Smooth muscle cell (in vitro differentiated cells): ENCODE measurements at regions not wholly inside any gene's neighbourhood (a gene's known extent, or its start where the extent isn't known, plus 50 kb on each side); places are given as distances from the start of the nearest gene placed in this dataset.
"Not testable (repeated sequence)": the region's sequence is repeated elsewhere in the genome, so short reads cannot be mapped to it uniquely, and the experiment has no call there.

Source experiments
- DNase-seq: peaks from one replicate; lab custom pipeline; 2025; ENCODE audit not compliant: unreplicated experiment; lab: John Stamatoyannopoulos, UW
- H2AFZ ChIP-seq: fragments of 200-600 bp; sonication (generic); 2 replicates; pipeline ENCODE4 v1.6.0; 2016; ENCODE audit warnings: antibody characterized with exemption, low read depth, mild to moderate bottlenecking
- H3F3A ChIP-seq: fragments of 200-600 bp; sonication (generic); 2 replicates; pipeline ENCODE4 v1.6.0; 2017; ENCODE audit warnings: antibody characterized with exemption, low read depth
- H3K27ac ChIP-seq: fragments of 200-600 bp; sonication (generic); 2 replicates; pipeline ENCODE4 v1.5.1; 2016; ENCODE audit warnings: low read depth, mild to moderate bottlenecking
- H3K27me3 ChIP-seq: fragments of 200-600 bp; sonication (generic); 2 replicates; pipeline ENCODE4 v1.6.1; 2016; ENCODE audit warnings: low read depth, mild to moderate bottlenecking
- H3K36me3 ChIP-seq: fragments of 200-600 bp; sonication (generic); 2 replicates; pipeline ENCODE4 v1.5.1; 2016; ENCODE audit warnings: low read depth
- H3K4me1 ChIP-seq: fragments of 200-600 bp; sonication (generic); 2 replicates; pipeline ENCODE4 v1.5.1; 2016; ENCODE audit warnings: low read depth
- H3K4me2 ChIP-seq: fragments of 200-600 bp; sonication (generic); 2 replicates; pipeline ENCODE4 v1.6.0; 2016; ENCODE audit warnings: mild to moderate bottlenecking
- H3K4me3 ChIP-seq: fragments of 200-600 bp; sonication (generic); 2 replicates; pipeline ENCODE4 v1.5.1; 2016; ENCODE audit warnings: mild to moderate bottlenecking
- H3K79me2 ChIP-seq: fragments of 200-600 bp; sonication (generic); 2 replicates; pipeline ENCODE4 v1.6.0; 2016; ENCODE audit warnings: low read depth, mild to moderate bottlenecking
- H3K9ac ChIP-seq: fragments of 200-600 bp; sonication (generic); 2 replicates; pipeline ENCODE4 v1.6.0; 2016; ENCODE audit warnings: low read depth
- H3K9me3 ChIP-seq: fragments of 200-600 bp; sonication (generic); replicated peaks from 2 replicates; pipeline ENCODE4 v1.5.1; 2016; ENCODE audit warnings: low read depth
- H4K20me1 ChIP-seq: fragments of 200-600 bp; sonication (generic); 2 replicates; pipeline ENCODE4 v1.6.0; 2016; ENCODE audit warnings: low read depth
- CTCF ChIP-seq: fragments of 200-600 bp; sonication (generic); IDR thresholded peaks from 2 replicates; pipeline ENCODE4 v1.5.1; 2017; ENCODE audit warnings: borderline replicate concordance, mild to moderate bottlenecking, antibody characterized with exemption; ENCODE audit not compliant: insufficient read depth, poor library complexity, severe bottlenecking
- WGBS: methylation state at CpG from one replicate; pipeline ENCODE4 v1.1.7; 2016; ENCODE audit warnings: low lambda C conversion rate; 5-methylcytosine and 5-hydroxymethylcytosine counted together

- Histone ChIP-seq H3K9me3 (no peaks in the 10 kb centered on the region), H4K20me1 (no peaks in the 10 kb centered on the region), H3K9ac (no peak overlapping the region), H3K4me3 (no peak overlapping the region), H3K4me2 (no peak overlapping the region), H3K27me3 (peaks cover 6% of the 10 kb centered on the region), H3K4me1 (no peaks in the 10 kb centered on the region), H3F3A (no peaks in the 10 kb centered on the region), H3K27ac (no peak overlapping the region), H3K79me2 (no peaks in the 10 kb centered on the region), H2AFZ (no peak overlapping the region), H3K36me3 (no peaks in the 10 kb centered on the region)
- DNase-seq = no peak
- TF ChIP-seq CTCF = no peak
These were observed 187.1 kb upstream of the GRIN3A start for GRCh38 chr9:101925498-101925897.

GRCh38 chr9:101923451-101923850 is 185.0 kb upstream of the GRIN3A start:
- Histone ChIP-seq H3K9ac (no peak overlapping the region), H3K27ac (no peak overlapping the region), H3F3A (no peaks in the 10 kb centered on the region), H2AFZ (no peak overlapping the region), H3K4me1 (no peaks in the 10 kb centered on the region), H3K4me2 (no peak overlapping the region), H3K36me3 (no peaks in the 10 kb centered on the region), H4K20me1 (no peaks in the 10 kb centered on the region), H3K9me3 (no peaks in the 10 kb centered on the region), H3K79me2 (no peaks in the 10 kb centered on the region), H3K4me3 (no peak overlapping the region), H3K27me3 (peaks cover 6% of the 10 kb centered on the region)
- WGBS = 64% methylated on average over 1 of the region's 1 CpG
- no peak for TF ChIP-seq CTCF
- no peak for DNase-seq

GRCh38 chr9:101916948-101917347 is 178.5 kb upstream of the GRIN3A start:
- H3K27me3 ChIP-seq, H3K9me3 ChIP-seq, H3K4me3 ChIP-seq, H3K27ac ChIP-seq, DNase-seq, H3K4me1 ChIP-seq, H3K9ac ChIP-seq, H3F3A ChIP-seq, H4K20me1 ChIP-seq, H3K4me2 ChIP-seq, H3K36me3 ChIP-seq, H3K79me2 ChIP-seq, H2AFZ ChIP-seq: not testable (repeated sequence)
- 90% methylated on average over 4 of the region's 4 CpGs for WGBS

- H3K36me3 ChIP-seq = no peaks in the 10 kb centered on the region
- no peaks in the 10 kb centered on the region for H3K79me2 ChIP-seq
- H3K9me3 ChIP-seq = no peaks in the 10 kb centered on the region
- H3K27ac ChIP-seq = no peak overlapping the region
- no peak for DNase-seq
- no peaks in the 10 kb centered on the region for H4K20me1 ChIP-seq
- no peak overlapping the region for H3K9ac ChIP-seq
- H2AFZ ChIP-seq = no peak overlapping the region
- no peak overlapping the region for H3K4me2 ChIP-seq
- no peak overlapping the region for H3K4me3 ChIP-seq
- no peaks in the 10 kb centered on the region for H3K4me1 ChIP-seq
- no peak for TF ChIP-seq CTCF
- H3F3A ChIP-seq = no peaks in the 10 kb centered on the region
- 64% methylated on average over 1 of the region's 1 CpG for WGBS
- no peaks in the 10 kb centered on the region for H3K27me3 ChIP-seq
These were observed 177.0 kb upstream of the GRIN3A start for GRCh38 chr9:101915482-101915881.
